SU-DHL-6 (cell line): ENCODE measurements at regions not wholly inside any gene's neighbourhood (a gene's known extent, or its start where the extent isn't known, plus 50 kb on each side); places are given as distances from the start of the nearest gene placed in this dataset.

Experiments
- H2AFZ ChIP-seq: fragments of 200-600 bp; sonication (generic); 2 replicates; pipeline ENCODE4 v1.6.1; 2014; ENCODE audit warnings: low read depth, mild to moderate bottlenecking, moderate library complexity, mixed read lengths, antibody characterized with exemption, low read length; ENCODE audit not compliant: severe bottlenecking
- H3F3A ChIP-seq: fragments of 200-600 bp; shearing (Covaris generic); 2 replicates; pipeline ENCODE4 v1.6.0; 2016; ENCODE audit warnings: antibody characterized with exemption, mild to moderate bottlenecking; ENCODE audit not compliant: insufficient read depth
- H3K27ac ChIP-seq: fragments of 200-600 bp; sonication (generic); 2 replicates; pipeline ENCODE4 v1.5.1; 2016; ENCODE audit warnings: low read depth, mild to moderate bottlenecking, low read length, moderate library complexity, mixed read lengths
- H3K27me3 ChIP-seq: fragments of 200-600 bp; sonication (generic), shearing (Covaris generic); 2 replicates; pipeline ENCODE4 v1.6.0; 2014; ENCODE audit warnings: mild to moderate bottlenecking, low read length
- H3K36me3 ChIP-seq: fragments of 200-600 bp; sonication (generic); 2 replicates; pipeline ENCODE4 v1.6.1; 2014; ENCODE audit warnings: mild to moderate bottlenecking, low read length, mixed read lengths
- H3K4me2 ChIP-seq: fragments of 300-600, 200-600 bp; shearing (Covaris generic), sonication (generic); 2 replicates; pipeline ENCODE4 v1.6.0; 2014; ENCODE audit warnings: low read length, low read depth, mild to moderate bottlenecking; ENCODE audit not compliant: poor library complexity, severe bottlenecking
- H3K4me3 ChIP-seq: fragments of 200-600 bp; sonication (generic); 2 replicates; pipeline ENCODE4 v1.5.1; 2014; ENCODE audit warnings: antibody characterized with exemption, low read length, mild to moderate bottlenecking, mixed read lengths; ENCODE audit not compliant: insufficient read depth, poor library complexity, severe bottlenecking
- H3K79me2 ChIP-seq: fragments of 200-600 bp; sonication (generic); 2 replicates; pipeline ENCODE4 v1.6.1; 2014; ENCODE audit warnings: mild to moderate bottlenecking, low read length, moderate library complexity; ENCODE audit not compliant: insufficient read depth
- H3K9ac ChIP-seq: fragments of 200-600 bp; sonication (generic); 2 replicates; pipeline ENCODE4 v1.7.0; 2014; ENCODE audit warnings: mild to moderate bottlenecking, low read length
- H3K9me2 ChIP-seq: fragments of 200-600 bp; sonication (generic); replicated peaks from 2 replicates; pipeline ENCODE4 v1.6.1; 2014; ENCODE audit warnings: low read length; ENCODE audit not compliant: insufficient read depth
- H3K9me3 ChIP-seq: fragments of 200-600 bp; sonication (generic); 2 replicates; pipeline ENCODE4 v1.6.1; 2014; ENCODE audit warnings: low read length, mixed read lengths; ENCODE audit not compliant: insufficient read depth
- H4K20me1 ChIP-seq: fragments of 200-600 bp; sonication (generic); 2 replicates; pipeline ENCODE4 v1.6.1; 2014; ENCODE audit warnings: low read depth, mild to moderate bottlenecking, antibody characterized with exemption, low read length, moderate library complexity, mixed read lengths
- EZH2phosphoT487 ChIP-seq: fragments of 200-600 bp; sonication (generic), shearing (Covaris generic); conservative IDR thresholded peaks from 2 replicates; pipeline ENCODE4 v1.6.1; 2018; ENCODE audit warnings: mild to moderate bottlenecking, antibody characterized with exemption, low read length, moderate library complexity, mixed read lengths
- TF ChIP-seq, protein P1 (sequence below): fragments of 200-600 bp; sonication (generic); IDR thresholded peaks from one replicate; pipeline ENCODE4 v1.5.1; 2017; ENCODE audit warnings: antibody characterized with exemption, mild to moderate bottlenecking, low read length, moderate library complexity; ENCODE audit not compliant: insufficient read depth, poor library complexity, severe bottlenecking

DNA sequence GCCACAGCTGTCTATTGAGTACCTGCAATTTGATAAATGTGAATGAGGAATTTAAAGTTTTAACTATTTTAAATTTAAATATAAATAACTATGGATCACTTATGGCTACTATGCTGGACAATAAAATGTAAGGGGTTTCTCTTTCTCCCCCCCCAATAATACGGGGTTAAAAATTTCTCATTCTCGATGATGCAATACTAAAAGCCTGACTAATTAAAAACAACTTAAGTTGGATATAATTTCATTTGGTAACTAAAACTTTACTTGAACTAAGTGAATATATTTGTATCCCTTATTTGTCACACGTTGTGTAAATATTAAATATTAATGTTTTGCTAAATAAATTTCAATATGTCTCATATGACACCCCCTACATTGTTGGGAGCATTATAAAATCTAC, 297.3 kb downstream of the GRB14 start:
- Histone ChIP-seq H3K9me3 (no peaks in the 10 kb centered on the region), H4K20me1 (no peaks in the 10 kb centered on the region)

DNA sequence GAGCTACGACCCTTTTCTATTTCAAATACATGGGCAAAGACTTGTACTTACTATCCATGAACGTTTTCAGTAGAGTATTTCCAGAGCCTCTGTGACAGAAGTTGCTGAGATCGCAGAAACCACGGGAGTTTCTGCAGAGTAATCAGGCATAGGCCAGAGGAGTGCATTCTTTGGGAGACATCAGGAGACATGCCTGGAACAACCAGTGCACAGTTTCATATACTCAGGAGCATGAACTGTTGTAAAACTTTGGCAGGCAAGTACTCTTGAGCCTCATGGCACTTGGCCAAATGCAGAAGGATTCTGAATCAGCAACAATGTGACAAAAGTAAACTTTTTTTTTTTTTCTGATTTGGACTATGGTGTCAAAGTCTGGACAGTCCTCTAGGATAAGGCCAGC, 307.1 kb downstream of the GRB14 start:
- no peak overlapping the region for H3K9ac ChIP-seq
- H3K4me3 ChIP-seq, result no peak overlapping the region
- no peak overlapping the region for H3K4me2 ChIP-seq
- H4K20me1 ChIP-seq, result no peaks in the 10 kb centered on the region
- H3K27me3 ChIP-seq, result no peaks in the 10 kb centered on the region
- TF ChIP-seq EZH2phosphoT487, result no peak
- TF ChIP-seq, protein P1, sequence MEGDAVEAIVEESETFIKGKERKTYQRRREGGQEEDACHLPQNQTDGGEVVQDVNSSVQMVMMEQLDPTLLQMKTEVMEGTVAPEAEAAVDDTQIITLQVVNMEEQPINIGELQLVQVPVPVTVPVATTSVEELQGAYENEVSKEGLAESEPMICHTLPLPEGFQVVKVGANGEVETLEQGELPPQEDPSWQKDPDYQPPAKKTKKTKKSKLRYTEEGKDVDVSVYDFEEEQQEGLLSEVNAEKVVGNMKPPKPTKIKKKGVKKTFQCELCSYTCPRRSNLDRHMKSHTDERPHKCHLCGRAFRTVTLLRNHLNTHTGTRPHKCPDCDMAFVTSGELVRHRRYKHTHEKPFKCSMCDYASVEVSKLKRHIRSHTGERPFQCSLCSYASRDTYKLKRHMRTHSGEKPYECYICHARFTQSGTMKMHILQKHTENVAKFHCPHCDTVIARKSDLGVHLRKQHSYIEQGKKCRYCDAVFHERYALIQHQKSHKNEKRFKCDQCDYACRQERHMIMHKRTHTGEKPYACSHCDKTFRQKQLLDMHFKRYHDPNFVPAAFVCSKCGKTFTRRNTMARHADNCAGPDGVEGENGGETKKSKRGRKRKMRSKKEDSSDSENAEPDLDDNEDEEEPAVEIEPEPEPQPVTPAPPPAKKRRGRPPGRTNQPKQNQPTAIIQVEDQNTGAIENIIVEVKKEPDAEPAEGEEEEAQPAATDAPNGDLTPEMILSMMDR, result no peak
- H3F3A ChIP-seq, result no peaks in the 10 kb centered on the region
- no peaks in the 10 kb centered on the region for H3K9me2 ChIP-seq
- no peaks in the 10 kb centered on the region for H3K9me3 ChIP-seq
- no peak overlapping the region for H2AFZ ChIP-seq
- no peaks in the 10 kb centered on the region for H3K36me3 ChIP-seq
- H3K27ac ChIP-seq, result no peak overlapping the region
- no peaks in the 10 kb centered on the region for H3K79me2 ChIP-seq

More for the DNA sequence above, 297.3 kb downstream of the GRB14 start:
- Histone ChIP-seq H3K27me3 (no peaks in the 10 kb centered on the region), H3K4me2 (no peak overlapping the region), H3K27ac (no peak overlapping the region), H3K36me3 (no peaks in the 10 kb centered on the region), H3F3A (no peaks in the 10 kb centered on the region), H3K9ac (no peak overlapping the region), H3K79me2 (no peaks in the 10 kb centered on the region), H3K9me2 (no peaks in the 10 kb centered on the region), H2AFZ (no peak overlapping the region), H3K4me3 (no peak overlapping the region)
- TF ChIP-seq, protein P1, result no peak
- no peak for TF ChIP-seq EZH2phosphoT487

DNA sequence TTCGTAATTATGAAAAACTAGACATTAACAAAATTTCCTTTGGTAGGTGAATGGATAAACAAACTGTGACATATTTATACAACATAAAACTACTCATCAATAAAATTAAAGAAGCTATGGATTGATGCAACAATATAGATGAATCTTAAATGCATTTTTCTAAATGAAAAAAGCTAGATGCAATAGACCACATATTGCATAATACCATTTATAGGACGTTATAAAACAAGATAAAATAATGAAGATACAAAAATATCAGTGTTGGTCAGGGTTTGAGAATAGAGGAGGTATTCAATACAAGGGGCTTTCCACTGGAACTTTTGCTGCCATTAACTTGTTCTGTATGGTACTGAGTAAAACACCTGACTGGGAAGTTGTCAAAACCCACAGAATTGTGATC, 314.4 kb downstream of the GRB14 start:
- Histone ChIP-seq H3K9me2 (no peaks in the 10 kb centered on the region), H3F3A (no peaks in the 10 kb centered on the region), H3K27ac (no peak overlapping the region), H3K27me3 (no peaks in the 10 kb centered on the region), H3K9me3 (no peaks in the 10 kb centered on the region), H4K20me1 (no peaks in the 10 kb centered on the region), H3K79me2 (no peaks in the 10 kb centered on the region), H3K4me3 (no peak overlapping the region), H3K36me3 (no peaks in the 10 kb centered on the region), H3K9ac (no peak overlapping the region), H2AFZ (no peak overlapping the region), H3K4me2 (no peak overlapping the region)
- no peak for TF ChIP-seq EZH2phosphoT487
- TF ChIP-seq, protein P1, result no peak

DNA sequence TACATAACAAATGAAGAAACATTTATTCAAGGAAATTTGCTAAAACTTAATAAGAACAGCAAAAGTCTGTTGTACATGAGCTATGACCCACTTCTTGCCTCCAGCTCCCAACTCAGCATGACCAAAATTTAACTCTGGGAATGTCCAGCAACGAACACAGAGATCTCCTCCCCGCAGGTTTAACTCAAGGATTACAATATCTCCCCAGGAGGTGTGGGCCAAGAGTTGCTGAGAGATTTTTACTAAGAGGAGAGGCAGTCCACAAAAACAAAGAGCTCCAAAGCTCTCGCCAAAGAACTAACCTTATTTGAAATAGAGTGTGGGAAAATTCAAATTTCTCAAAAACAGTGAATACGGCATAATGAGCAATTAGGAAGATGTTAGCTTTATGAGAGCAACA, 318.5 kb downstream of the GRB14 start:
- H3K27ac ChIP-seq, result no peak overlapping the region
- no peaks in the 10 kb centered on the region for H4K20me1 ChIP-seq
- H3K79me2 ChIP-seq, result no peaks in the 10 kb centered on the region

More for the DNA sequence above, 318.5 kb downstream of the GRB14 start:
- TF ChIP-seq EZH2phosphoT487, result no peak
- TF ChIP-seq, protein P1, result no peak
- H3K4me2 ChIP-seq, result no peak overlapping the region
- H3K9me2 ChIP-seq, result no peaks in the 10 kb centered on the region
- no peaks in the 10 kb centered on the region for H3K36me3 ChIP-seq
- no peak overlapping the region for H3K9ac ChIP-seq
- H2AFZ ChIP-seq, result no peak overlapping the region
- no peaks in the 10 kb centered on the region for H3K9me3 ChIP-seq
- no peaks in the 10 kb centered on the region for H3F3A ChIP-seq
- no peak overlapping the region for H3K4me3 ChIP-seq
- no peaks in the 10 kb centered on the region for H3K27me3 ChIP-seq
